Aorta (tissue), 5 donors: ENCODE measurements at regions not wholly inside any gene's neighbourhood (a gene's known extent, or its start where the extent isn't known, plus 50 kb on each side); places are given as distances from the start of the nearest gene placed in this dataset.
A peak's percentile ranks its signal among the peaks of the same experiment; 100 is the strongest.
"Not testable (repeated sequence)": the region's sequence is repeated elsewhere in the genome, so short reads cannot be mapped to it uniquely, and the experiment has no call there.

Source experiments
- ATAC-seq: fragments of 200-7000 bp; cut with Tn5 transposase; one replicate; pipeline ENCODE4 v1.9.1; 2022; ENCODE audit warnings: moderate library complexity; ENCODE audit not compliant: low FRiP score
- DNase-seq, 2 donors: peaks; one replicate each; pipeline ENCODE4 v3.0.0-alpha.2; 2020
- H3K27ac ChIP-seq, 2 donors: one replicate each; pipeline ENCODE4 v1.5.1; 2013; ENCODE audit warnings: low read length in 2 of 2, mild to moderate bottlenecking in 2 of 2, moderate library complexity in 2 of 2, control low read depth in 1 of 2, inconsistent platforms in 1 of 2, low read depth in 1 of 2
- H3K27me3 ChIP-seq, 2 donors: one replicate each; pipeline ENCODE4 v1.6.1; 2013; ENCODE audit warnings: control low read depth in 1 of 2, low read length in 1 of 2, mild to moderate bottlenecking in 1 of 2, moderate library complexity in 1 of 2; ENCODE audit not compliant: insufficient read depth in 2 of 2, control insufficient read depth in 1 of 2
- H3K36me3 ChIP-seq, 2 donors: one replicate each; pipeline ENCODE4 v1.6.1; 2013; ENCODE audit warnings: control low read depth in 1 of 2, low read length in 1 of 2, mild to moderate bottlenecking in 1 of 2; ENCODE audit not compliant: insufficient read depth in 2 of 2, control insufficient read depth in 1 of 2
- H3K4me1 ChIP-seq, 2 donors: one replicate each; pipeline ENCODE4 v1.6.1; 2013; ENCODE audit warnings: low read length in 2 of 2, control low read depth in 1 of 2, mild to moderate bottlenecking in 1 of 2, moderate library complexity in 1 of 2; ENCODE audit not compliant: insufficient read depth in 2 of 2, control insufficient read depth in 1 of 2
- H3K4me3 ChIP-seq, 2 donors: one replicate each; pipeline ENCODE4 v1.5.1; 2013; ENCODE audit warnings: low read length in 2 of 2, control low read depth in 1 of 2, mild to moderate bottlenecking in 1 of 2
- H3K9me3 ChIP-seq: one replicate; pipeline ENCODE4 v1.6.1; 2013; ENCODE audit warnings: mild to moderate bottlenecking, low read length; ENCODE audit not compliant: control insufficient read depth
- WGBS, 2 donors: extraction: QIAGEN DNeasy Blood & Tissue Kit; methylation state at CpG; one replicate each; pipeline ENCODE4 v1.1.7; 2013; 5-methylcytosine and 5-hydroxymethylcytosine counted together
- intact Hi-C, 2 donors: fragments of 100-400 bp; cut with DNase I; formaldehyde crosslinking; loops; one replicate each; pipeline versions ENCODE4 v1.14.2 to v1.15.0; 2022
- donor health status: healthy with polysubstance abuse.
- donor health status: Bipolar disorder and iron deficiency.
- donor health status: DM: no; HTN: no; CAD: no.
- donor health status: DM: no; HTN: no; CAD: no.
- donor health status: DM: yes; HTN: yes; CAD: no.

DNA sequence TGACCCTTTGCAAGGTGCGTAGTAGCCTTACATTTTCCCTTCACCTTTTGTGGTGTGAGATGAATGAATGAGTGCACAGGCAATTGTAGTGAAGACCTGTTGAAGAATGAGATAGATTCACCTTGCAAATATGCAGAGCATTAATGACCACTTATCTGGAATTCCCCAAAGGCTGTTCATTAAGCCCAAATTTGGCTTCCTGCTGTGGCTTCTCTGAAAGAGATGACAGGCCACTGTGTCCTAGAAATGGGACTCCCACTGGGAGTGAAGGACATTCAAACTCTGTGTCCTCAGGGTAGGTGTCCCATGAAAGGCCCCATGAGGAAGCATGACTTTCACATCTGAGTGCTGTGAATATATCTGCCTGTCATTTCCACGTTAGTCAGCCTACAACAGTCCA lies 1821.8 kb upstream of the PIK3C3 start:
- DNase-seq (no peak), ATAC-seq (no peak)
- no peaks in the 10 kb centered on the region for H3K9me3 ChIP-seq
- intact Hi-C loops, result no loop called here
- H3K27me3 ChIP-seq, result no peaks in the 10 kb centered on the region
- no peaks in the 10 kb centered on the region for H3K36me3 ChIP-seq
- 83 to 94% methylated on average over 2 of the region's 2 CpGs for WGBS, 2 donors
- H3K4me3 ChIP-seq, result no peak overlapping the region
- H3K27ac ChIP-seq, result no peak overlapping the region
- H3K4me1 ChIP-seq, result no peaks in the 10 kb centered on the region

DNA sequence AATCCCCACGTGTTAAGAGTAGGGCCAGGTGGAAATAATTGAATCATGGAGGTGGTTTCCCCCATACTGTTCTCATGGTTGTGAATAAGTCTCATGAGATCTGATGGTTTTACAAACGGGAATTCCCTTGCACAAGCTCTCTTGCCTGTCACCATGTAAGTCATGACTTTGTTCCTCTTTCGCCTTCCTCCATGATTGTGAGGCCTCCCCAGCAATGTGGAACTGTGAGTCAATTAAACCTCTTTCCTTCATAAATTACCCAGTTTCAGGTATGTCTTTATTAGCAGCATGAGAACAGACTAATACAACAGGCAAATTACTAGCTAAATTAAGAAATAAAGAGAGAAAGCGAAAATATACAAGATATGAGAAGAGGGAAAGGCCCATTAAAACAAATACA lies 1822.6 kb upstream of the PIK3C3 start:
- 77 to 80% methylated on average over 4 of the region's 4 CpGs for WGBS, 2 donors
- intact Hi-C loops, ATAC-seq: not testable (repeated sequence)

DNA sequence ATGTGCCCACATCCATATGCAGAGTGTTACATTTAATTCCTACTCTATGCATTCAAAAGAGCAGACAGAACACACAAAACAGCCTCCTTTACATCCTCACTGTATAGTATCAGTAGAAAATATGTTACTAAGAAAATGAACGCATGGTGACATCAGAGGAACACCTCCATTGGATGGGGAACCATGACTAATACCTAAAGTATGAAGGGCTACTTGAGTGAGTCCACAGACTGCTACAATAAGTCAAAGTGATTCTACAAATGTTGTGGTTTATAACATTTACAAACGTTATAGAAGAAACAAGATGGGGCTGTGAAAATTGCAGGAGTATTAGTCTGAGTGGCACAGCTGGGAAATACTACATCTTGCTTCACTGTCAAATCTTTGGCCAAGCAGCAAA lies 1830.9 kb upstream of the PIK3C3 start:
- Histone ChIP-seq H3K9me3 (no peaks in the 10 kb centered on the region), H3K27ac (no peak overlapping the region), H3K4me3 (no peak overlapping the region), H3K4me1 (no peaks in the 10 kb centered on the region), H3K36me3 (no peaks in the 10 kb centered on the region), H3K27me3 (no peaks in the 10 kb centered on the region)
- ATAC-seq (no peak), DNase-seq (no peak)
- WGBS, 2 donors, result 49 to 50% methylated on average over 2 of the region's 2 CpGs
- intact Hi-C loops, result no loop called here

More for the DNA sequence above, 1822.6 kb upstream of the PIK3C3 start:
- not testable (repeated sequence) for H3K27ac ChIP-seq, H3K36me3 ChIP-seq, H3K9me3 ChIP-seq, H3K4me3 ChIP-seq, H3K4me1 ChIP-seq, H3K27me3 ChIP-seq, DNase-seq

DNA sequence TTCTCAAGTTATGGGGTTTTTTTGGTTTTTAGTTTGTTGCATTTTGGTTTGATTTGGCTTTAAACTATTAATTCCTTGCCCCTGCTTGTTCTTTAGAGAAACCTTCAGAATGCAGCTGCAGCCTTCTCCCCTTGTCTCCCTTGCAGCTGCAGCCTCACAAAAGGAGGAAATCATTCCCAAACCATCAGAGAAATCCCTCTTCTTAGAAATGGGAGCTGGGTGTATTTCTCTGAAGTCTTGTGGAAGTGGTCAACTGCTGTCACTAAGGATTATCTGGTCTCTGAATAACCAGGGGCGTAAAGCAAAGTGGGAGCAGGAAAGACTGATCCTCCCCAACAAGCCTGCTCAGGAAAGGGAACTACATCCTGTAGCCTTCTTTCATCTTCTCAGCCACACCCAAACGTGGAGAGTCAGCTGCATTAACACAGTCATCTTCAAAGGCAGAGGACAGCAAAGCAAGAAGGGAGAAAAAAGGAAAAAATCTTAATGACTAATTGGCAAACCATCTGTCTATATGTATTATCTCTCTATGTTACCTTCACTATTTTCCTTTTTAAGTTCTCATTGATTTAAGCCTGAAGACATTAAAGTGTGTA lies 1834.1 kb upstream of the PIK3C3 start:
- Histone ChIP-seq H3K27ac (no peak overlapping the region), H3K4me1 (no peaks in the 10 kb centered on the region), H3K27me3 (no peaks in the 10 kb centered on the region), H3K9me3 (no peaks in the 10 kb centered on the region), H3K4me3 (no peak overlapping the region), H3K36me3 (no peaks in the 10 kb centered on the region)
- 43 to 52% methylated on average over 2 of the region's 2 CpGs for WGBS, 2 donors
- ATAC-seq, result no peak
- DNase-seq, result no peak
- intact Hi-C loops, result no loop called here

DNA sequence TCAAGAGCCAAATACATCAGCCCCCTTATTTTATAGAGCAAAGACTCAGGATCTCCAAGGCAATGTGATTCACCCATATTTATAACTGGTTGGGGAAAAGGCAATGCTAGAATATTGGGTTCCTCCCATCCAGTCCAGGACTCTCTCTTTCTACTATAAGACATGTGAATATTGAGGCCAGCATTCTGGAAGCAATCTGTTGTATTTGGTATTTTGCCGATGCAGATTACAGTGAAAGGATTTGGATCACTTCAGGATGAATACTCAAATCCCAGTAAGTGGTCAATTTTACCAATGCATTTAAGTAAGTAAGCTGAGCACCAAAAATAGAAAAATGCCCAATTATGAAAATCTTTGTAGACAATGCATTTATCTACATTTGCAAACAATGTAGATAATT lies 1834.7 kb upstream of the PIK3C3 start:
- DNase-seq (no peak), ATAC-seq (no peak)
- intact Hi-C loops, result no loop called here
- Histone ChIP-seq H3K4me1 (no peaks in the 10 kb centered on the region), H3K36me3 (no peaks in the 10 kb centered on the region), H3K9me3 (no peaks in the 10 kb centered on the region), H3K27ac (no peak overlapping the region), H3K27me3 (no peaks in the 10 kb centered on the region), H3K4me3 (no peak overlapping the region)
- WGBS, 2 donors, result 89 to 95% methylated on average over 1 of the region's 1 CpG

DNA sequence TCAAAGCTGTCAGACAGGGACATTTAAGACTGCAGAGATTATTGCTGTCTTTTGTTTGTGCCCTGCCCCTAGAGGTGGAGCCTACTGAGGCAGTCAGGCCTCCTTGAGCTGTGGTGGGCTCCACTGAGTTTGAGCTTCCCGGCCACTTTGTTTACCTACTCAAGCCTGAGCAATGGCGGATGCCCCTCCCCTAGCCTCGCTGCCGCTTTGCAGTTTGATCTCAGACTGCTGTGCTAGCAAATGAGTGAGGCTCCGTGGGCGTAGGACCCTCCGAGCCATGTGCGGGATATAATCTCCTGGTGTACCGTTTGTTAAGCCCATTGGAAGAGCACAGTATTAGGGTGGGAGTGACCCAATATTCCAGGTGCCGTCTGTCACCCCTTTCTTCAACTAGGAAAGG lies 1835.5 kb upstream of the PIK3C3 start:
- peak in 1 of 2 donors; percentile 54 for DNase-seq
- H3K9me3 ChIP-seq, ATAC-seq, H3K27ac ChIP-seq, H3K4me1 ChIP-seq, H3K27me3 ChIP-seq, H3K4me3 ChIP-seq, H3K36me3 ChIP-seq, intact Hi-C loops: not testable (repeated sequence)
- 85 to 95% methylated on average over 10 of the region's 10 CpGs for WGBS, 2 donors

DNA sequence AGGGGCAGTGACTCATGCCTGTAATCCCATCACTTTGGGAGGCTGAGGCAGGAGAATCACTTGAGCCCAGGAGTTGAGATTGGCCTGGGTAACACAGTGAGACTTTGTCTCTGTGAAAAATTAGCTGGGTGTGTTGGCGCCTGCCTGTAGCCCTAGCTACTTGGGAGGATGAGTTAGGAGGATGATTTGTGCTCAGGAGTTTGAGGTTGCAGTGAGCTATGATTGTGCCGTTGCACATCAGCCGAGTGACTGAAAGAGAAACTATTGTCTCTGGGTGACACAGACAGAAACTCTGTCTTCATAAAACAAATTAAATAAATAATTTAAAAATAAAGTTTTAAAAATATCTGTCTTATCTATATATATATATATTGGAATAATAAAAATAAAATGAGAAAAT lies 1844.6 kb upstream of the PIK3C3 start:
- Histone ChIP-seq H3K4me1 (no peaks in the 10 kb centered on the region), H3K9me3 (no peaks in the 10 kb centered on the region), H3K36me3 (no peaks in the 10 kb centered on the region), H3K4me3 (no peak overlapping the region), H3K27ac (no peak overlapping the region), H3K27me3 (no peaks in the 10 kb centered on the region)
- intact Hi-C loops, result loop anchor here in 1 of 2 donors (5.0 kb wide), 1 partner anchor 43 kb away; no protein-coding TSS in a partner anchor
- ATAC-seq, result no peak
- WGBS, 2 donors, result 85 to 87% methylated on average over 3 of the region's 3 CpGs
- DNase-seq, result no peak

DNA sequence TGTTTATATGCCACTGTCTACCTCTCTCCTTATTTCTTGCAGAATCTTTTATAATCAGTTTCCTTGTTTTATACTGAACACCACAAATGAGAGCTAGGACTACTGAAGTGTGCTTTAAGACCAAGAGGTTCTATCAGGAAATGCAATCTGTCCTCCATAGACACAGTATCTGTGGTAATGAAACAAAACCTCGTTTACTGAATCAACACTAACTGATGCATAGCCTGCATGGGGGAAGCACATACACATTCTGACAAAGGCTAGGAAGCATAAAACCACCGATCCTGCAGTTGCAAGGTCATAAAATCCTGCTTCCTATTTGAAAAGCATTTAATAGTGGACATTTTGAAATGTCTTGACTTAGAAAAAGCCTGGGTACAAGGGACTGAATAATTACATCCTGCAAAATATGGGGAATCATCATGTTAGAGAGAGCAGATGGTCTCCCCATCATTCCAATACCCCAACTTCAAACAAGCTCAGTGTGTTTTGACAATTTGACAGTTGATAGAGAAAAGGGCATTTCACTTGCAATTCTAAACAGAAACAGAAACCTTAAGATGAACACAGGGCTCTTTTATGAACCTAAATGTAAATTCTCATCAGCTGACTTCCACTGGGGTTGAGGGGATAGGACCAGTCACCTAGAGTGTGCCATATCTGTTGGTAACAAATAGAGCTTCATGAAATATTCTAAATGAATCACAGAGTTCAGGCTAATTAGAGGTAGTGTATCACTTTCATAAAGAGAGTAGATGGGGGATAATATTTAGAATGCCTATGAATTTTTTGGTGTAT lies 1845.6 kb upstream of the PIK3C3 start:
- 18 to 19% methylated on average over 2 of the region's 2 CpGs for WGBS, 2 donors
- H3K4me1 ChIP-seq, result no peaks in the 10 kb centered on the region
- intact Hi-C loops, result loop anchor here in 1 of 2 donors (5.0 kb wide), 1 partner anchor 42 kb away; no protein-coding TSS in a partner anchor

DNA sequence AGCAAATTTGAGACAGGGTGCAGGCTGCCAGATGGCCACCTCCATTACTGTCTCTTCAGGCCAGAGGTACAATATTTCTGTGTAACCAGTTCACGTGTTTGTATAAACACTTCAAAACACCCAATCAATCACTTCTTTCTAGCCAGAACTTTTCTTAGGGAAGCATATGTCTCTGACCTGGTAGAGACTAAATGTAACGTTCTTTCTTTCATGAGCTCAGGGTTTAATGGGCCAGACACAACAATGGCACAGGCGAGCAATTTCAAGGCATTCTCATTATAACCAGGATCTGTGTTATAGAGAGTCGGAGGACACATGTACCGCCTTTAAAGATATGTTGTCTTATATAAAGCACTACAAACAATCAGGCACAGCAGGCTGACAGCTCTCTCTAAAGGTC lies 1846.4 kb upstream of the PIK3C3 start:
- Histone ChIP-seq H3K4me3 (no peak overlapping the region), H3K9me3 (no peaks in the 10 kb centered on the region), H3K27me3 (no peaks in the 10 kb centered on the region), H3K4me1 (no peaks in the 10 kb centered on the region), H3K27ac (no peak overlapping the region), H3K36me3 (no peaks in the 10 kb centered on the region)
- no peak for ATAC-seq
- 13 to 31% methylated on average over 5 of the region's 5 CpGs for WGBS, 2 donors
- intact Hi-C loops, result no loop called here
- no peak for DNase-seq

More for the DNA sequence above, 1845.6 kb upstream of the PIK3C3 start:
- Histone ChIP-seq H3K27me3 (no peaks in the 10 kb centered on the region), H3K9me3 (no peaks in the 10 kb centered on the region), H3K4me3 (no peak overlapping the region), H3K27ac (no peak overlapping the region), H3K36me3 (no peaks in the 10 kb centered on the region)
- ATAC-seq (no peak), DNase-seq (no peak)
